ENCODE measurements at regions not wholly inside any gene's neighbourhood (a gene's known extent, or its start where the extent isn't known, plus 50 kb on each side); places are given as distances from the start of the nearest gene placed in this dataset.

- no peaks in the 10 kb centered on the region for H3K36me3 Mint-ChIP-seq (ENCODE audit: low read depth)
- H3K27me3 Mint-ChIP-seq (ENCODE audit: low read depth) = no peaks in the 10 kb centered on the region
- no peak overlapping the region for H3K27ac Mint-ChIP-seq (ENCODE audit: unreplicated experiment)
- TF ChIP-seq, protein P1, sequence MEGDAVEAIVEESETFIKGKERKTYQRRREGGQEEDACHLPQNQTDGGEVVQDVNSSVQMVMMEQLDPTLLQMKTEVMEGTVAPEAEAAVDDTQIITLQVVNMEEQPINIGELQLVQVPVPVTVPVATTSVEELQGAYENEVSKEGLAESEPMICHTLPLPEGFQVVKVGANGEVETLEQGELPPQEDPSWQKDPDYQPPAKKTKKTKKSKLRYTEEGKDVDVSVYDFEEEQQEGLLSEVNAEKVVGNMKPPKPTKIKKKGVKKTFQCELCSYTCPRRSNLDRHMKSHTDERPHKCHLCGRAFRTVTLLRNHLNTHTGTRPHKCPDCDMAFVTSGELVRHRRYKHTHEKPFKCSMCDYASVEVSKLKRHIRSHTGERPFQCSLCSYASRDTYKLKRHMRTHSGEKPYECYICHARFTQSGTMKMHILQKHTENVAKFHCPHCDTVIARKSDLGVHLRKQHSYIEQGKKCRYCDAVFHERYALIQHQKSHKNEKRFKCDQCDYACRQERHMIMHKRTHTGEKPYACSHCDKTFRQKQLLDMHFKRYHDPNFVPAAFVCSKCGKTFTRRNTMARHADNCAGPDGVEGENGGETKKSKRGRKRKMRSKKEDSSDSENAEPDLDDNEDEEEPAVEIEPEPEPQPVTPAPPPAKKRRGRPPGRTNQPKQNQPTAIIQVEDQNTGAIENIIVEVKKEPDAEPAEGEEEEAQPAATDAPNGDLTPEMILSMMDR (conservative IDR thresholded peaks at IDR 0.05) = no peak
- H3K9me3 Mint-ChIP-seq = no peaks in the 10 kb centered on the region
- no peak overlapping the region for H3K4me3 Mint-ChIP-seq
- H3K4me1 Mint-ChIP-seq = peaks cover 40% of the 10 kb centered on the region
- DNase-seq (ENCODE audit: low read depth, low spot score) = no peak
These were observed 161.1 kb upstream of the IRF2BP2 start for GRCh38 chr1:234770924-234771540.

GRCh38 chr1:234769986-234770795 lies 160.2 kb upstream of the IRF2BP2 start:
- TF ChIP-seq, protein P1 (conservative IDR thresholded peaks at IDR 0.05) = no peak

GRCh38 chr1:234769284-234769985 lies 159.5 kb upstream of the IRF2BP2 start:
- H3K27ac Mint-ChIP-seq (ENCODE audit: unreplicated experiment) = peak overlapping the region; percentile 79
- H3K4me3 Mint-ChIP-seq = peak overlapping the region; percentile 26
- H3K36me3 Mint-ChIP-seq (ENCODE audit: low read depth) = no peaks in the 10 kb centered on the region
- TF ChIP-seq, protein P1 (conservative IDR thresholded peaks at IDR 0.05) = no peak
- no peaks in the 10 kb centered on the region for H3K27me3 Mint-ChIP-seq (ENCODE audit: low read depth)
- no peak for DNase-seq (ENCODE audit: low read depth, low spot score)
- no peaks in the 10 kb centered on the region for H3K9me3 Mint-ChIP-seq
- peaks cover 43% of the 10 kb centered on the region for H3K4me1 Mint-ChIP-seq

More at GRCh38 chr1:234769986-234770795, 160.2 kb upstream of the IRF2BP2 start:
- Mint-ChIP-seq H3K27ac (ENCODE audit: unreplicated experiment) (peak overlapping the region; percentile 79), H3K27me3 (ENCODE audit: low read depth) (no peaks in the 10 kb centered on the region), H3K4me3 (peak overlapping the region; percentile 26), H3K4me1 (peaks cover 40% of the 10 kb centered on the region), H3K36me3 (ENCODE audit: low read depth) (no peaks in the 10 kb centered on the region), H3K9me3 (no peaks in the 10 kb centered on the region)
- no peak for DNase-seq (ENCODE audit: low read depth, low spot score)

DNA sequence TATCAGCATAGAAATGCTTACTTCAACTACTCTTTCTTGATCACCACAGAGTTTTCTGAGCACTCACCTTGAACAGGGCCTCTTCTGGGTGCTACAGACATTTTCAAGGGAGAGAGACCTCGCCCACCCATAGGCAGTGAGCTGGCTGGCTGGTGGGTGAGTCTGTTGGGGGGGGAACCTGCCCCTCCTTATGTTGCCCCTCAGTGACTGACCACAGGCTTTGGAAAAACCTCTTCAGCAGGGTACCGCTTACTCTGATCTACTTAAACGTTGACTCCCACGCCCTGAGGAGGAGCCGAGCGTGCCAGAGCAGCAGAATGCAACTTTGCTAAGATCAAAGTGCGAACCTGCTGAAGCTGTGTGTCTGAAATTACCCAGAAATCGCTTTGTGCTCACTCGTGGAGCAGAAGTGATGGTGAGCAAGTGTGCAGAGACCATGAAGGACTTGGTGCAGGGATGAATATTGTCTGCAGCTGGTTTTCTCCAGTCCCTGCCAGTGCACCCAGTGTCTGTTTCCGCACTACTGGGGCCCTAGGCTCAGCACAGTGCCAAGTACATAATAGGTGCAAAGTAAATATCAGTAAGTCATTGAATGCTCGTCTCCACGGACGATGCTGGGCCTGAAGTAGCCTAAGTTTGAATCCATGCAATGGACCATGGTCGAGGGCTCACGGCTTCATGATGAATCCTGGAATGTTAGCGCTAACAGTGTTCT lies 158.7 kb upstream of the IRF2BP2 start:
- TF ChIP-seq, protein P1 (conservative IDR thresholded peaks at IDR 0.05) = no peak
- Mint-ChIP-seq H3K27ac (ENCODE audit: unreplicated experiment) (no peak overlapping the region), H3K27me3 (ENCODE audit: low read depth) (no peaks in the 10 kb centered on the region), H3K36me3 (ENCODE audit: low read depth) (no peaks in the 10 kb centered on the region), H3K9me3 (no peaks in the 10 kb centered on the region), H3K4me3 (no peak overlapping the region), H3K4me1 (peaks cover 49% of the 10 kb centered on the region)
- no peak for DNase-seq (ENCODE audit: low read depth, low spot score)

DNA sequence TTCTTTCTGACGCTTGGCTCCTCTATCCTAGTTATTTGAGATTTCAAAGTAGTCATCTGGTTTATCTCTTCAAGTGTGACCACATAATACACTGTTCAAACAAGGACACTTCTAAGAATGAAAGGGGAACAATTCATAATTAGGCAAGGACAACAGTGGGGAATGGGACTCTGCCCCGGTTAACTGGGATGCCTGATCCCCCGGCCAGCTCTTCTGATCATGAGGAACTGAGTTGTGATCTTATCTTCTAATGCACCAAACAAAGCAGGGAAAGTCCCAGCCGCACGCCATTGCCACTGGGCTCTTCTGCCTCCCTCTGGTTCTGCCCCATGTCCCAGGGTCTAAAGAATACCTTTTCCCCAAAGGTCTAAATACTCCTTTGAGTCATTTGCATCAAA lies 158.2 kb upstream of the IRF2BP2 start:
- H3K4me3 Mint-ChIP-seq = no peak overlapping the region
- no peaks in the 10 kb centered on the region for H3K36me3 Mint-ChIP-seq (ENCODE audit: low read depth)
- TF ChIP-seq, protein P1 (conservative IDR thresholded peaks at IDR 0.05) = no peak
- DNase-seq (ENCODE audit: low read depth, low spot score) = no peak
- H3K27me3 Mint-ChIP-seq (ENCODE audit: low read depth) = no peaks in the 10 kb centered on the region
- no peak overlapping the region for H3K27ac Mint-ChIP-seq (ENCODE audit: unreplicated experiment)
- H3K4me1 Mint-ChIP-seq = peaks cover 51% of the 10 kb centered on the region
- no peaks in the 10 kb centered on the region for H3K9me3 Mint-ChIP-seq

All from neural crest cell (in vitro differentiated cells).